ENCODE measurements at regions not wholly inside any gene's neighbourhood (a gene's known extent, or its start where the extent isn't known, plus 50 kb on each side); places are given as distances from the start of the nearest gene placed in this dataset.

DNA sequence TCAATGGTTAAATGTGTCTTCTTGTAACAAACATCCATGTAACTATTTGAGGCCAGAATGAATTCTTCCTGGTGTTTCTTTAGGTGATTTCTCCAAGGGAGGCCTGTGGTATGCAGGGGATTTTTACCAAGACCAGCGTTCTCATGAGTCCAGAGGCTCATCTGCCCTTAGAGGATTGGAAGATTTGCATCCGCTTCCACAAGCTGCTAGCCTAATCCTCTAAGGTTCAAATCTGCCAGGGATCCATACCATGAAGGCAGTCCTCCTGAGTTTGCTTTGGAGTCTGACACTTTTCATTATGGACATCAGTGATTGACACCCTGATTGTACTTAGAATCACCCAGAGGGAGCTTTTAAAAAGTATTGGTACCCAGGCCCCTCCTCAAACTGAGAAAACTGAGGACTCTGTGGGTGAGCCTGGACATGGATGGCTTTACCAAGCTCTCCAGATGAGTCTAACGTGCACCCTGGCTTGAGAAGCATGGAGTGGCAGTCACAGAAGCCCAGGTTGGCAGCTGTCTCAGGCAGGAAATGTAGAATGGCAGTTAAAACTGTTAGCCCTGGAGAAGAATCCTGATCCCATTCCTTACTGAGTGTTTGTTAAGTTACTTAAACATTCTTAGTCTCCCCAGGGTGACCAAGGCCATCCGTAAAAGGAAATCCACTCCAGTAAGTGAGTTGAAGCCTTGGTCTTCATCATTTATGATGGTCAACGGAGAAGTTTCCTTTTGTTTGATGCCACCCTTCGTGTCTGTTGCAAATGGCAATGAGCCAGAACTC lies 95.3 kb upstream of the RMDN2 start:
- Histone ChIP-seq H3K27me3 (replicated peaks; ENCODE audit: insufficient read depth) (no peaks in the 10 kb centered on the region), H3K27ac (peak overlapping the region; percentile 38 to 61), H3K36me3 (no peaks in the 10 kb centered on the region), H3K4me1 (replicated peaks) (no peaks in the 10 kb centered on the region), H3K9me3 (no peaks in the 10 kb centered on the region), H3K4me3 (no peak overlapping the region)
- DNase-seq (ENCODE audit: low spot score), result no peak
- no peak for TF ChIP-seq POLR2A (IDR thresholded peaks at IDR 0.05)
- TF ChIP-seq, protein P1, sequence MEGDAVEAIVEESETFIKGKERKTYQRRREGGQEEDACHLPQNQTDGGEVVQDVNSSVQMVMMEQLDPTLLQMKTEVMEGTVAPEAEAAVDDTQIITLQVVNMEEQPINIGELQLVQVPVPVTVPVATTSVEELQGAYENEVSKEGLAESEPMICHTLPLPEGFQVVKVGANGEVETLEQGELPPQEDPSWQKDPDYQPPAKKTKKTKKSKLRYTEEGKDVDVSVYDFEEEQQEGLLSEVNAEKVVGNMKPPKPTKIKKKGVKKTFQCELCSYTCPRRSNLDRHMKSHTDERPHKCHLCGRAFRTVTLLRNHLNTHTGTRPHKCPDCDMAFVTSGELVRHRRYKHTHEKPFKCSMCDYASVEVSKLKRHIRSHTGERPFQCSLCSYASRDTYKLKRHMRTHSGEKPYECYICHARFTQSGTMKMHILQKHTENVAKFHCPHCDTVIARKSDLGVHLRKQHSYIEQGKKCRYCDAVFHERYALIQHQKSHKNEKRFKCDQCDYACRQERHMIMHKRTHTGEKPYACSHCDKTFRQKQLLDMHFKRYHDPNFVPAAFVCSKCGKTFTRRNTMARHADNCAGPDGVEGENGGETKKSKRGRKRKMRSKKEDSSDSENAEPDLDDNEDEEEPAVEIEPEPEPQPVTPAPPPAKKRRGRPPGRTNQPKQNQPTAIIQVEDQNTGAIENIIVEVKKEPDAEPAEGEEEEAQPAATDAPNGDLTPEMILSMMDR (IDR thresholded peaks at IDR 0.05), result no peak
- no peak for TF ChIP-seq POLR2AphosphoS5 (IDR thresholded peaks at IDR 0.05)
- intact Hi-C loops (cut with DNase I), result loop anchor here (5.0 kb wide), 1 partner anchor 433 kb away; no protein-coding TSS in a partner anchor
- WGBS, result 48% methylated on average over 5 of the region's 6 CpGs

DNA sequence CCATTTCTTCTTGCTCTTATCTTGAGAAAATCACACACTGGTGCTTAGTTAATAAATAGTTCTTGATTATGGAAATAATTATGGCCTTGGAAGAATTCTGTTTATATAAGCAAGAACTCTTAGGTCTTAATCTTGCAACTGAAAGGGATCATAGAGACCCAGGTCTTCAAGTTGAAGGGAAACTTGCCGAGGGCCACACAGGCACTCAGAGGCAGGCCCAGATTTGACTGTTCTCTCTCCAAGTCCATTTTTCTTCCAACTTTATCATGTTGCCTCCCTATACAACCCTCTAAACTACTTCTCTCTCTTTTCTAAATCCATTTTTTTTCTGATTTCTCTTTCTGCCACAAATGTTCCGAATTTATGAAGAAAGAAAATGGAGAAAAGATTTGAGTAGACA lies 94.5 kb upstream of the RMDN2 start:
- Histone ChIP-seq H3K9me3 (no peaks in the 10 kb centered on the region), H3K27ac (peak overlapping the region; percentile 38 to 61), H3K27me3 (replicated peaks; ENCODE audit: insufficient read depth) (no peaks in the 10 kb centered on the region), H3K4me3 (no peak overlapping the region), H3K4me1 (replicated peaks) (no peaks in the 10 kb centered on the region), H3K36me3 (no peaks in the 10 kb centered on the region)
- intact Hi-C loops (cut with DNase I), result loop anchor here (5.0 kb wide), 1 partner anchor 433 kb away; no protein-coding TSS in a partner anchor
- DNase-seq (ENCODE audit: low spot score), result no peak
- no peak for TF ChIP-seq POLR2AphosphoS5 (IDR thresholded peaks at IDR 0.05)
- TF ChIP-seq, protein P1 (IDR thresholded peaks at IDR 0.05), result no peak
- TF ChIP-seq POLR2A (IDR thresholded peaks at IDR 0.05), result no peak
- 69% methylated on average over 2 of the region's 2 CpGs for WGBS

DNA sequence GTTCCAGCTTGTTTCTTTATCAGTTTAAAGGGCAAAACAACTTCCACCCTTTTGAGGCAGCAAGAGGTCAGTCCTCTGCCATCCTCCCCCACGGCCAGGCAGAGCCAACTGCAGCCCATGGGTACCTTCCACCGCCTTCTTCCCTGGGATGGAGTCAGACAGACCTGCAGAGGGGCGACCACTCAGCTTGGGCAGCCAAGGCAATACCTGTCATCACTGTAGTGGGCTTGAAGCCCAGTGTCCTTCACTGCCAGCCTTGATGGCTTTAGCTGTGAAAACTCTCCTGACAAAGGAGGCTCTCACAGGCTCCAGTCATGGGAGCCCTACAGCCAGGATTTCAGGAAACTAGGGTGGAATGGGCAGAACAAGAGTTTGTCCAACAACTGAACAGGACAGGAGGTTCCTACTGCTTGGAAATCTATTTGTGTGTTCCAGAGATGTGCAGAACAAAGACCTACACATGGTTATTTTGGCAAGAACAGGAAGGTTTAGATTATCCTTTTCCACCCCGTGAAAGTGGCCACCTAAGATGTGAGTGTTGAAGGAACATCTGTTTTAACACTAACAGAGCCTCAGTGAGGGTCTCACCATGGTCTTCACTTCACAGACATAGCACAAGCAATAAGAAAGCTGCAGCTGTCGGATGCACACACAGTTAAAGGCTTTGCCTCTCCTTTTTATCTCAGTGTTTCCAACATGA lies 93.9 kb upstream of the RMDN2 start:
- no peak for DNase-seq (ENCODE audit: low spot score)
- no peak overlapping the region for H3K4me3 ChIP-seq
- H3K4me1 ChIP-seq (replicated peaks), result no peaks in the 10 kb centered on the region
- H3K9me3 ChIP-seq, result no peaks in the 10 kb centered on the region
- intact Hi-C loops (cut with DNase I), result loop anchor here (5.0 kb wide), 1 partner anchor 434 kb away; no protein-coding TSS in a partner anchor
- WGBS, result 73% methylated on average over 5 of the region's 5 CpGs
- no peaks in the 10 kb centered on the region for H3K27me3 ChIP-seq (replicated peaks; ENCODE audit: insufficient read depth)
- no peaks in the 10 kb centered on the region for H3K36me3 ChIP-seq
- TF ChIP-seq POLR2AphosphoS5 (IDR thresholded peaks at IDR 0.05), result no peak
- no peak for TF ChIP-seq POLR2A (IDR thresholded peaks at IDR 0.05)
- TF ChIP-seq, protein P1 (IDR thresholded peaks at IDR 0.05), result no peak
- peak overlapping the region; percentile 22 to 27 for H3K27ac ChIP-seq

DNA sequence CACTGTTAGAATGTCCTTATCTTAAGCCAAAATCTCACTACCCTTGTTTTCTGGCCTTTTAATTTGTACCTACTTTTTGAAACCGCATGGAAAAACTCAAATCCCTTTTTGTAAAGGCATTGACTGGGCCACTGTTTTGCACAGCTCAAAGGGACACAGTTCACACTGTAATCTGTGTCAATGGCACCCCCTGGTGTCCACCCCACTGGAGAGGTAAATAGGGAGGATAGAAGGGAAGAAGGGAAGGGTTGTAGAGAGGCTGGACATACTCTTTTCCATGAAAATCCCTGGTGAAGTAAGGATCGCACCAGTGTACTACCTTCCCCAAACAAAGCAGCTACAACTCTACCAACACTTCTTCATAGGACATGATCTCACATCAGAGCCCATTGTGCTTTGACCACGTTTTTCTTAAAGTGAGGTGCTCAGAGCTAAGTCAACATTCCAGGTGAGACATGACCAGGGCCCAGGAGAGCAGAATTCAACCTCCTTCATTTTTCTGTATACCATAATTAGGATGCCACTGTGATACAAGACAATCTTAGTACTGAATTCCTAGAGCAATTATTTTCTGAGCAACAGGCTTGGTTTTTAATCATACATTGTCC lies 92.4 kb upstream of the RMDN2 start:
- Histone ChIP-seq H3K27me3 (replicated peaks; ENCODE audit: insufficient read depth) (no peaks in the 10 kb centered on the region), H3K36me3 (no peaks in the 10 kb centered on the region), H3K9me3 (no peaks in the 10 kb centered on the region), H3K4me3 (no peak overlapping the region), H3K27ac (peak overlapping the region in 1 of 2 donors; percentile 21), H3K4me1 (replicated peaks) (no peaks in the 10 kb centered on the region)
- DNase-seq (ENCODE audit: low spot score), result peak; percentile 90
- TF ChIP-seq POLR2A (IDR thresholded peaks at IDR 0.05) (no peak), POLR2AphosphoS5 (IDR thresholded peaks at IDR 0.05) (peak; percentile 51)
- TF ChIP-seq, protein P1 (IDR thresholded peaks at IDR 0.05), result peak; percentile 54 to 94 (median 86)
- intact Hi-C loops (cut with DNase I), result loop anchor here (2.0 to 5.0 kb wide), 4 partner anchors 44 to 435 kb away; partner anchors contain the start of gene CDC42EP3
- WGBS, result 34% methylated on average over 3 of the region's 3 CpGs

All from prostate gland (tissue), 2 donors.